ENCODE measurements at regions not wholly inside any gene's neighbourhood (a gene's known extent, or its start where the extent isn't known, plus 50 kb on each side); places are given as distances from the start of the nearest gene placed in this dataset.

DNA sequence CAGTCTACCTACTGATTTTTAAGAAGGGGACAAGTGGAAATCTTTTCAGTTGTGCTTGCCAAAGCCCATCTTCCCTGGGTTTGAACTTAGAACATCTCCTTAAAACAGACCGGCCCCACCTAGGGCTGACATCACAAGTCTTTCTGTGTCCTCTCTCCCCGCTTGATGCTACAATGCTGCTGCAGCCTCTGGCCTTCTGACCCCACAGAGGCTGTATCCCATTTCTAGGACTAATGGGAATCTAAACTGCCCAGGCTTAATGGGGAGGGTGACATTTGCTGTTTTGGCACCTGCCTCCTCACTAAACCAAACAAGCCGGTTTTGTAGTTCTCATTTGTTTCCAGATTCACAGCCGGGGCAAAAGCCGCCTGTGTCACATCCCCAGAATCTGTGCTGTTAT is 121.3 kb upstream of the CADM1 start:
- no peak for TF ChIP-seq EZH2phosphoT487 (IDR thresholded peaks at IDR 0.05)
- TF ChIP-seq, protein P1, sequence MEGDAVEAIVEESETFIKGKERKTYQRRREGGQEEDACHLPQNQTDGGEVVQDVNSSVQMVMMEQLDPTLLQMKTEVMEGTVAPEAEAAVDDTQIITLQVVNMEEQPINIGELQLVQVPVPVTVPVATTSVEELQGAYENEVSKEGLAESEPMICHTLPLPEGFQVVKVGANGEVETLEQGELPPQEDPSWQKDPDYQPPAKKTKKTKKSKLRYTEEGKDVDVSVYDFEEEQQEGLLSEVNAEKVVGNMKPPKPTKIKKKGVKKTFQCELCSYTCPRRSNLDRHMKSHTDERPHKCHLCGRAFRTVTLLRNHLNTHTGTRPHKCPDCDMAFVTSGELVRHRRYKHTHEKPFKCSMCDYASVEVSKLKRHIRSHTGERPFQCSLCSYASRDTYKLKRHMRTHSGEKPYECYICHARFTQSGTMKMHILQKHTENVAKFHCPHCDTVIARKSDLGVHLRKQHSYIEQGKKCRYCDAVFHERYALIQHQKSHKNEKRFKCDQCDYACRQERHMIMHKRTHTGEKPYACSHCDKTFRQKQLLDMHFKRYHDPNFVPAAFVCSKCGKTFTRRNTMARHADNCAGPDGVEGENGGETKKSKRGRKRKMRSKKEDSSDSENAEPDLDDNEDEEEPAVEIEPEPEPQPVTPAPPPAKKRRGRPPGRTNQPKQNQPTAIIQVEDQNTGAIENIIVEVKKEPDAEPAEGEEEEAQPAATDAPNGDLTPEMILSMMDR (IDR thresholded peaks at IDR 0.05), result no peak
- TF ChIP-seq EZH2 (IDR thresholded peaks at IDR 0.05), result no peak
- Histone ChIP-seq H3K9me3 (ENCODE audit: low read depth) (no peaks in the 10 kb centered on the region), H3K4me2 (peak overlapping the region; percentile 57), H3K36me3 (no peaks in the 10 kb centered on the region), H3K4me3 (no peak overlapping the region), H4K20me1 (ENCODE audit: low read depth) (no peaks in the 10 kb centered on the region), H3K79me2 (ENCODE audit: low read depth) (no peaks in the 10 kb centered on the region), H3K4me1 (peaks cover 46% of the 10 kb centered on the region), H3F3A (ENCODE audit: low read depth) (peaks cover 26% of the 10 kb centered on the region), H3K9ac (no peak overlapping the region), H3K27me3 (no peaks in the 10 kb centered on the region), H2AFZ (replicated peaks) (peak overlapping the region; percentile 48), H3K27ac (peak overlapping the region; percentile 47)
- Mint-ChIP-seq H3K36me3 (no peaks in the 10 kb centered on the region), H3K4me3 (peak overlapping the region; percentile 48), H3K27me3 (ENCODE audit: insufficient read depth, low read depth) (peaks cover 14% of the 10 kb centered on the region), H3K4me1 (peaks cover 76% of the 10 kb centered on the region), H3K27ac (peak overlapping the region; percentile 33), H3K9me3 (no peaks in the 10 kb centered on the region)
- DNase-seq (ENCODE audit: low spot score), result no peak

DNA sequence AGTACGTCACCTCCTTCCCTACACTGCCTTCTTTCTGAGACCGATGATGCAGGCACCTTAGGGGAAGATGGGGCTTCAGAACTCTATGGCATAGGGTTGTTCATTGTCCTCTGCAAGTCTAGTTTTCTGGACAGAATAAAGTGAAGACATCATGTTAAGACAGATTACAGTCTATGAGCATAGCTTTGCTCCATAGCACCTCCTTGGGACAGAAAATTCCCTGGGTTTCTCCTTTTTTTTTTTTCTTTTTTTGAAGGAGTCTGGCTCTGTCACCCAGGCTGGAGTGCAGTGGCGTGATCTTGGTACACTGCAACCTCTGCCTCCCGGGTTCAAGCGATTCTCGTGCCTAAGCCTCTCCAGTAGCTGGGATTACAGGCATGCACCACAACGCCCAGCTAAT is 119.8 kb upstream of the CADM1 start:
- Histone ChIP-seq H3K4me3 (no peak overlapping the region), H3K9me3 (ENCODE audit: low read depth) (no peaks in the 10 kb centered on the region), H3K4me2 (no peak overlapping the region), H4K20me1 (ENCODE audit: low read depth) (no peaks in the 10 kb centered on the region), H3K36me3 (no peaks in the 10 kb centered on the region), H3K9ac (no peak overlapping the region), H2AFZ (replicated peaks) (no peak overlapping the region), H3K4me1 (peaks cover 32% of the 10 kb centered on the region), H3K27ac (no peak overlapping the region), H3F3A (ENCODE audit: low read depth) (peaks cover 22% of the 10 kb centered on the region), H3K79me2 (ENCODE audit: low read depth) (no peaks in the 10 kb centered on the region), H3K27me3 (no peaks in the 10 kb centered on the region)
- H3K9me3 Mint-ChIP-seq, result no peaks in the 10 kb centered on the region
- DNase-seq (ENCODE audit: low spot score), result no peak
- H3K4me3 Mint-ChIP-seq, result peak overlapping the region; percentile 0
- H3K27ac Mint-ChIP-seq, result peak overlapping the region; percentile 63
- TF ChIP-seq EZH2phosphoT487 (IDR thresholded peaks at IDR 0.05) (no peak), EZH2 (IDR thresholded peaks at IDR 0.05) (no peak)
- TF ChIP-seq, protein P1 (IDR thresholded peaks at IDR 0.05), result peak; percentile 16
- peaks cover 62% of the 10 kb centered on the region for H3K4me1 Mint-ChIP-seq
- peaks cover 12% of the 10 kb centered on the region for H3K27me3 Mint-ChIP-seq (ENCODE audit: insufficient read depth, low read depth)
- H3K36me3 Mint-ChIP-seq, result no peaks in the 10 kb centered on the region

DNA sequence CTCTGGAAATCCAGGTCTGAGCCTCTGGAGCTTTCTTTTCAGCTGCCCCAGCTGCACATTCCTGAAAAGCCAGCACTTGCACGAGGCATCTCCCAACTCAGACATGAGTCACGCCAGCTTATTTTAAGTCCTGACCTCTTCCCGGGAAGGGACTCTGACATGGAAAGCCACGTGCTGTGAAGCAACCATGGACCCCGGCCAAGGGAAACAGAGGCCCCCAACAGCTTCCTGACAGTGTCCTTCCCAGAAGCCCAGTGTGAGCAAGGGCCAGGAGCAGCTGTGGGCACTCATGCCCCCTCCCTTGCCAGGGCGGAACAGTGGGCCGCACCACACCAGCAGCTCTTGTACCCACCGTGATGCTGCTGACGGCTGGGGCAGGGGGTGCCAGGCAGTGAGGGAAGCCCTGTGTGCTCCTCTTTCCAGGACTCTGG is 118.8 kb upstream of the CADM1 start:
- Mint-ChIP-seq H3K27ac (no peak overlapping the region), H3K4me1 (peaks cover 57% of the 10 kb centered on the region), H3K4me3 (no peak overlapping the region), H3K27me3 (ENCODE audit: insufficient read depth, low read depth) (peaks cover 12% of the 10 kb centered on the region), H3K36me3 (no peaks in the 10 kb centered on the region), H3K9me3 (no peaks in the 10 kb centered on the region)
- H3K4me2 ChIP-seq, result no peak overlapping the region
- H3K27ac ChIP-seq, result no peak overlapping the region
- H3K4me1 ChIP-seq, result peaks cover 30% of the 10 kb centered on the region
- H3K9ac ChIP-seq, result no peak overlapping the region
- H3K27me3 ChIP-seq, result no peaks in the 10 kb centered on the region
- H3K9me3 ChIP-seq (ENCODE audit: low read depth), result no peaks in the 10 kb centered on the region
- no peaks in the 10 kb centered on the region for H3K79me2 ChIP-seq (ENCODE audit: low read depth)
- no peak overlapping the region for H3K4me3 ChIP-seq
- no peaks in the 10 kb centered on the region for H4K20me1 ChIP-seq (ENCODE audit: low read depth)
- peak; percentile 45 for DNase-seq (ENCODE audit: low spot score)
- no peak overlapping the region for H2AFZ ChIP-seq (replicated peaks)
- H3F3A ChIP-seq (ENCODE audit: low read depth), result peaks cover 22% of the 10 kb centered on the region
- no peaks in the 10 kb centered on the region for H3K36me3 ChIP-seq
- no peak for TF ChIP-seq EZH2 (IDR thresholded peaks at IDR 0.05)
- TF ChIP-seq, protein P1 (IDR thresholded peaks at IDR 0.05), result no peak
- TF ChIP-seq EZH2phosphoT487 (IDR thresholded peaks at IDR 0.05), result no peak
